NCI-H2029 (cell line): ENCODE measurements at regions not wholly inside any gene's neighbourhood (a gene's known extent, or its start where the extent isn't known, plus 50 kb on each side); places are given as distances from the start of the nearest gene placed in this dataset.

Experiments
- DNase-seq: peaks from one replicate; lab custom pipeline; 2025; lab: John Stamatoyannopoulos, UW

DNA sequence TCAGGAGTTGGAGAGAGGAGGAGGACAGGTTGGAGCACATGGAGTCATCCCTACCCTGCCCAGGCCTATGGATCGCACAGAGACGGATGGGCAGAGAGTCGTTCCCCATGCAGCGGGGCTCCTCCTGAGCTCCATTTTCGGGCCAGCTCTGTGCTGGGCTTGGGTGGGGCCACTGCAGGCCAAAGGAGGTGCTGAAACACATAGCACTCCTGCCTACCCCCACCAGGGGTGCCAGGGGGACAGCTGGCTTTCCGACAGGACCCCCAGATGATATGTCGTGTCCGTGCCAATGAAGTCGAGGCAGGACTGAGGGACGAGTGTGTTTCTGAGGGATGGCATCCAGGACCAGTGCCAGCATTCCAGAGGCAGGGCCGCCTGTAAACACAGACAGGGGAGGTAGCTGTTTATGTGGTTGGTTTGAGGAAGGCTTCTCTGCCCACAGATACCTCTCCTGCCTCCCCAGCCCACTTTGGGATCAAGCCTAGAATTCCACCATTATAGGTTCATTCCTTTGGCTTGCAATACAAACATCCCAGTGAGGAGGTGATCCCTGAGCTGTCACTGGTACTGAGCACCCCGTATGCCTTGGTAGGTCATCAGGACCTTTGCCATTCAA, 116.6 kb downstream of the GLI2 start:
- no peak for DNase-seq

DNA sequence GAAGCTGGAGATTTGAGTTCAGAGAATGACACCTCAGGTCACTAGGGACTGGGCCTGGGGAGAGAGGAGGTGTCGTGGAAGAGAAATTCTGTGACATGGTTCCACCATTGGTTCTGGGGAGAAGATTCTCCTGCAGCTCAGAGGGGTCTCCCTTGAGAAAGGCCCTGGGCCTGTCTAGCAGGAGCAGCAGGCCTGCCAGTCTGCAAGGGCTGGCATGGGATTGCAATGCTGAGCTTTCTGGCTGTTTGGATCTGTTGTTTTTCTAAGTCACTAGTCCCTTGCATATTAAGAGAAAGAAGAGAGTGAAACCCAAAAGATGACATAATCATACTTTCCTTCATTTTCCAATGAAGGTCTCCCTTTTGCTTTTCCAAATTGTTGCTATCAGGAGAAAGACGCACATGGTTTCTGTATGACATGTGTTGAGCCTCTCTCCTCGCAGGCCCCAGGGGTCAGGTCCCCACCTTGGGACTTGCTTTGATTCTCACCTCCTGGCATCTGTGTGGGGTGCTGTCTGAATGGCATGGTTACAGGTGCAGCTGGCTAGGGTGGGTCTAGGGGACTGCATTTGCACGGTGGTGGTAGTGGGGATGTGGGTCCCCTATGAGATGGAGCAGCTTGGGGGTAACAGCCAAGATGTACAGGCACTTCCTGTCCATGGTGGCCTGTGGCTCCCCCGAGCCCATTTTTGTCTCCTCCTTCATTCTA, 117.8 kb downstream of the GLI2 start:
- DNase-seq, result no peak

DNA sequence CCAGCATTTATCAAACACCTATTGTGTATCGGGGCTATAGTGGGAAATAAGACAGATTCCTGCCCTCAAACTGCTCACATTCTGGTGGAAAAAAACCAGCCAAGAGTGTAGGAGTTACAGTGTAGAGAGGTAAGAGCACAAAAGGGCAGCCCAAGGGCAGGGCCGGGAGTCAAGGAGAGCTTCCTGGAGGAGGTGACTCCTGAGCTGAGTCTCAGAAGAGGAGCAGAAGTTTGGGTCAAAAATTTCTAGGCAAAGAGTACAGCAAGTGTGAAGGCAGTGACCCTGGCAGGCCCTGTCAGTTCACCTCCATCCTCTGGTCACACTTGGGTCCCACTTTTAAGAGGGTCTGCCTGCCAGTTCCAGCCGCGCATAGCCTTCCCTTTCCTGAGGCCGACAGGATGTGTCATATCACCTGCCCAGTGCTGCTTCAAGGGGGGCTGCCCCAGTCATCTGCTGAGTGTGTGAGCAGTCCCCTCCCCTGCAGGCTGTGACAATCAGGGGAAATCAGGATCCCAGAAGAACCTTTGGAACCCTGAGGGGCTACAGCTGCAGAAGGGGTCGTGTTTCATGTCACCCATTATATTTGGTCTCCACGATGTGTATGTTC, 118.4 kb downstream of the GLI2 start:
- no peak for DNase-seq

DNA sequence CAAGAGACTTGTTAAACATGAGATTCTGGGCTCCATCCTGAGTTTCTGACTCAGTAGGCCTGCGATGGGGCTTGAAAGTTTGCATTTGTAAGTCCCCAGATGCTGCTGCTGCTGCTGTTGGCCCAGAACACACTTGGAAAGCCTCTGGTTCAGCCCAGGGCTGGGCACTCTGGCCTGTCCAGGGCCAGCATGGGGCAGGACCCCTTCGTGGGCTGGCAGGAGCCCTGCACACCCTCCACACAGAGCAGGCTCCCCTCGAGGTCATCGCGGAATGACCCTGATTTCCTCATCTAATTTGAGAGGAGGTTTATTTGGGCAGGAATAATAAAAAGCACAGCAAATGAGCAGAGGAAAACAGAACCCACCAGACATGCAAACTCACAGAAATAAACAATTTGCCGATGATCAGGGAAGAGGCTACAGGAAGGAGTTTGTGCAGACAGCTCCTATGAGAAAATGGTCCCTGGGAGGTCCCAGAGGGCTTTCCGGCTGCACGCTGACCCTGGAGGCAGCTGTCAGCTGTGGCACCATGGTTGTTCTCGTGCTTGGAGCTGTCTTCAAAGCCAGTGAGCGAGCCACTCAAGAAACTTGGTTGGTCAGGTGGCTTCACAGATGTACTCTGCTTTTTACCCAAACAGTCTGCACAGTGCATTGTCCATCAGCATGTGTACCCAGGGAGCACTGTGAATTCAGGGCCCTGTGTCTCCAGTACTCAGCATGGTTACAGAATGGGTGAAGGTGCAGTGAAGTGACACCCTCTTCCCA, 119.3 kb downstream of the GLI2 start:
- no peak for DNase-seq

DNA sequence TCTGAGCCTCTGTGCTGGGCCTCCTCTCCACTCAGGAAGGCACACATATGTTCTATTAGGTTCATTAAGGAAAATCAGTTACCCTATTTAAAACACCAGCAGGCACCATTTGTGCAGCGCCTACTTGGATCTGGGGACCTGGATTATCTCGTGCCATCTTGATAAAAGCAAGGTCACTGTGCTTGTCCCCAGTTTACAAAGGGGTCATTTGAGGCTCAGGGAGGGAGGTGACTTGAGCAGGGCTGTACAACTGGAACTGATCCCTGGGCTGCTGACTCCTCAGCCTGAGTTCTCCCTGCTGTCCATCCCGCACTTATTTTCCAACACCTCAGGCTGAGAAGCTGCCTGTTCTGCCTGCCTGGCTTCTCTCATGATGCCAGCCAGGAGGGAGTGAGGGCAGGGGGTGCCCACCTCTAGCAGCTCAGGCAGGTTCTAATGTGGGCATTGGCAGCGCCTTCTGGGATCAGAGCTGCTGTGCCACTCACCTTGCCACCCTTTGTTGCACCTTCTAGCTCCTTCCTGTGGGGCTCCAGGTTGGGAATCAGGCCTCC, 120.3 kb downstream of the GLI2 start:
- no peak for DNase-seq

DNA sequence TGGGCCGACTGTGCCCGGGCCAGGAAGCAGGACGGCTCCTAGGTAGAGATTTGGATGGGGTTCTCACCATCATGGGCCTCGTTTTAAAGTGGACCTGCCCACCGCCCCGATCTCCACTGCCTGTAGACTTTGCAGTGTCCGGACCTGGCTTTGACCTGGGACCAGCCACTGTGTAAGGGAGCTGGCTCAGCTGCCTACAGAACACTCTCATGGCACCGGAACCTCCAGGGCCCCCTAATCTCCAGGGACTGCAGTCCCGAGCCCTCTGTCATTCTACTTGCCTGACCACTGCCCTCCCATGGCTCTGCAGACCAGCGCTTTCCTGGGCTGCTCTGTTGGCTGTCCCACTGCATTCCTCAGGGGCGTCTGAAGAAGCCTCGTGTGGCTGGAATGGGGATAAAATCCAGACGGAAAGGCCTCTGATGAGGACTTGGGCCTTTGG, 120.8 kb downstream of the GLI2 start:
- no peak for DNase-seq

DNA sequence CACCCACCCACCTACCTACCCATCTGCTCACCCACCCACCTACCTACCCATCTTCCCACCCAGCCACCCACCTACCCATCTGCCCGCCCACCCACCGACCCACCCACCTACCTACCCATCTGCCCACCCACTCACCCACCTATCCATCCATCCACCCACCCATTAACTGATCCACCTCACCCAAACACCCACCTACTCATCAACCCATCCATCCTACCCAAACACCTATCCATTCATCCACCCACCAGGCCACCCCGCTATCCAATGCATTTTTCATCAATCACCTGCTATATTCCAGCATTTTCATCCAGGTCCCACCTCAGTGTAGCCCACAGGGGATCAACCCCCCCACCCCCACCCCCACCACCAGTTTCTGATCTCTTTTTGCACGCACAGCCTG, 121.8 kb downstream of the GLI2 start:
- no peak for DNase-seq

DNA sequence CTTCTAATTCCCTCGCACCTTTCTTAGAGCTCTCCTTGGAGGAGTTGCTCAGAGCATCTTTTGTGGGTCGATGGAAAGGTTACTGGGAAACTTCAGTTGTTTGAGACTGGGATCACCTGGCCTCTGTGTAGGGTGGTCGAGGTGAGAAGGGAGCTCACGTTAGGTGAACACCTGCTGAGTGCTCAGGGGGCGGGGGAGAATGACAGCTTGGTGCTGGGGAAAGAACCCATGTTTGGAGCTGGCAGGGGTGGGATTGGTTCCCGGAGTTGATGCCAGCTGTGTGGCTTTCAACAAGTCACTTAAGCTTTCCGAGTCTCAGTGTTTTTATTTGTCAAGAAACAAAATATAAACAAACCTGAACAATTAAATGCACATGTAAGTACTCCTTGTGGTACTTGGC, 122.3 kb downstream of the GLI2 start:
- no peak for DNase-seq

DNA sequence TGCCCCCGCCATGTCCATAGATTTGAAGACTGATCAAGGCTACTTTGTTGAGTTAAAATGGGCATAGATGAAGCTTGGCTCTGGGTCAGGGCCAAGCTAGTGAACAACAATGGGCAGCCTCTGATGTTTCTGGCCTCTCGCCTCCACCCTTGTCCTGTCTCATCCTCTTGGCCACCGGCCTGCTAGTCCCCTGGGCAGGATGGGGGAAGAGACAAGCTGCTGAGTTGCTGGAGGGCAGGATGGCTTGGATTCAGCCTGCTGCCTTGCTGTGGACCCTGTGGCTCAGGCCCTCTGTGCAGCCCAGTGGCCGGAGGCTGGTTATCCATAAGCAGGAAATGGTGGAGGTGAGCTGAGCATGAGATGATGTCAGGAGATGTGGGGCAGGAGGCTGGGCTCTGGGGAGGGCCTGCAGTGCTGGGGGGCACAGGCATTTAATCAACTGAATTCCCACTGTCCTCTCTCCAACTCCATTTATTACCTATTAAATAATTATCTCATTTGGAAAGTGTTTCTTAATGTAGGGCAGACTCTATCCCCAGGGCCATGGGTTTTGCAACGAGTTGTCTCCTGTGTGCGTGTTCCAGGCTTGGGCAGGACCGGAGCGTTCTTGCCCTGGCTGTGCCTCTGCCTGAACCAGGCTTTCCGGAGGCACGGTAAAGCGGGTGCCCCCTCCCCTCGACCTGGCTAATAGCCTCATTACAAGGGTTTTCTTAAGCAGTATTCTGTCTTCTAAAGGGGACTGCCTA, 122.9 kb downstream of the GLI2 start:
- DNase-seq, result no peak

DNA sequence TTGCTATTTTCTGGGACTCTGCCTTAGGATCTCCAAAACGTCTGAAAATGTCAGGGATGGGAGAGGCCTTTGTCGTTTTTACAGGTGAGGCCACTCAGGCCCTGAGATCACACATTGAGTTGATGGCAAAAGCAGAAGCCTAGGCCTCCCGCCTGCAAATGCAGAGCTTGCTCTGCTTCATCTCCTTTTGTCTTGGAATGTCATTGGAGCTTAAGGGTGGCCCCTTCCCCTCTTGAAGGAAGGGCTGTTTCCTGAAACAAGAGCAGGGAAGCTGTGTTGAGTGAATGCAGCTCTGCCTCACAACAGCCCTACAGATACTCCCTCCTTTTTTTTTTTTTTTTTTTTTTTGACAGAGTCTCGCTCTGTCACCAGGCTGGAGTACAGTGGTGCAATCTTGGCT, 123.5 kb downstream of the GLI2 start:
- DNase-seq, result no peak

DNA sequence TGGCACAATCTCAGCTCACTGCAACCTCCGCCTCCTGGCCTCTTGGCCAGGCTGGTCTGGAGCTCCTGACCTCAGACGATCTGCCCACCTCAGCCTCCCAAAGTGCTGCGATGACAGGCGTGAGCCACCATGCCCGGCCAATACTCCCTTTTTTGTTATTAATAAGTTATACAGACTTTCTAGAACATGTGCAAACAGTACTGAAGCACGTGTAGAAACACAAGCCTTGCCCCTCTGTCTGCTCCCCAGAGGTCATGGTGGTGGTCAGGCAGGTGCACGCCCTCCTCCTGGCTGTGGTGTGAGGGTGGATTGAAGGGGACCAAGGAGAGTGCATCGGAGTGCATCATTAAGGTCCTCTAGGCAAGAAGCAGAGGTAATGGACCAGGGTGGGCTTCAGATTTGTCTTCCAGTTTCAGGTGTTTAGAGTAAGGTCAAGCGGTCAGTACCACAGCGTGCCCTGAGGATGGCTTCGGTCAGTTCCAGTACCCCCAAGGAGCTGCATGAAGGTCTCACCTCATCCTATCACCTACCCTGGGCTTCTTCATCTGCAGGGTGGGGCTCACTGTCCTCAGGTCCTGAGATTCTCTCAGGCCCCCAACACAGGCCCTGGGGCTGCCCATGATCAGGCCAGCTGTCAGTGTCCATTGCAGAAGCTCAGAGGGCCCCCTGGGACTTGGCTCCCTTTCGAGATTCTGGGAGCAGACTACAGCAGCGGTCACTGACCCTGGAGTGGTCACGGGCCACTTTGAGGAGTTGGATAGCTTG, 124.3 kb downstream of the GLI2 start:
- DNase-seq, result no peak

DNA sequence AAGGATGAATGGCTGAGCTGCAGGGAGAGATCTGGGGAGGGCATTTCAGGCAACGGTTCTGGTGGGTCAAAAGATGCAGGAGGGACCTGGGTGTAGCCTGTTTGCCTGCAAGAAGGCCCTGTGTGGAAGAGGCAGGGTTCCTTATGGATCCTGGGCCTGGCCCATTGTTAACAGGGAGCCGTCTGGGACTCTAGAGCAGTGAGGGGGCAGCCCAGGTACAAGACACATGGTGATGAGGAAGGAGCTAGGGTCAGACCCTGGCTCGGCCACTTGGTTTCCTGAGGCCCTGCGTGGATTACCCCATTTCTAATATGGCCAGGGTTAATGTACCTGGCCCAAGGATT, 124.9 kb downstream of the GLI2 start:
- no peak for DNase-seq

DNA sequence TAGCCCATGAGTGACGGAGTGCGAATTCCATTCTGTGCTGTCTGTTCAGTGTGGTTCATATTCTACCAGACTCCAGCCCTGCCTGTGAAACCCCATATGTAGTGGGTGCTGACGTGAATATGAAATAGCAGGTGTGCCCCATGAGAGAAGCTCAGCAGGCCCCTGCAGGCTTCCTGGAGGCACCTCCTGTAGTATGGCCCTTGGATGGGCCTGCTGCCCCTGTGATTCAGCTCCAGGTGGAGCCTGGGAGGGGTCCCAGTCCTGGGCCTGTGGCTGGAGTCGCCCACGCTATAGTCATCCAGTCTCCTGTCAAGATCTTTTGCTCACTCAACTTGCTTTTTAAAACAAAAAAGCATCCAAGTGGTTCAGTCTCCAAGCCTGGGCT, 125.5 kb downstream of the GLI2 start:
- DNase-seq, result no peak

DNA sequence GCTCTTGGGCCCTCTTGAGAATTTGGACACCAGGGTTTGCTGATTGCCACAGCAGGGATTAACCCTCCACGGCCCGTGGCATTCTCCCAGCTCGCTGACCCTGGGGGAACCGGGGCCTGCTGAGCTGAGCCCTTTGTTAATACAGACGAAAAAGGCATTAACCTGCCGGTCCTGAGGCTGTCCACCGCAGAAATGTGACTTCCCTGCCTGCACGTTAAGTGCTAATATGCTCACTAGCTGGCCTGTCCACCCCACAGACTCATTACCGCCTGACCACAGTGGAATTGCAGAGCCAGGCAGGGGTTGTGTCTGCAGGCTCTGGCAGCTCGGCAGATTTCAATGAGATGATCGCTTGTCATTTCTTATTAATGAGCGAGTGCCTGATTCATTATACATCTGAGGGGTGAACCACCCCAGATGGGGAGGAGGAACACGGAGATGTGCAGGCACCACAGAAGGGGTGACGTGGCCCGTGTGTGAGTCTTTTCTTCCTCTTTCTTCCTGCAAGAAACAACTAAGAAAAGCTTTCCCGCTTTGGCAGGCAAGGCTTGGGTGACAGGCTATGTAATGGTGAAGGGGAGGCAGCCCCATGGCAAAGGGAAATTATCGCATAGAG, 126.0 kb downstream of the GLI2 start:
- DNase-seq, result no peak

DNA sequence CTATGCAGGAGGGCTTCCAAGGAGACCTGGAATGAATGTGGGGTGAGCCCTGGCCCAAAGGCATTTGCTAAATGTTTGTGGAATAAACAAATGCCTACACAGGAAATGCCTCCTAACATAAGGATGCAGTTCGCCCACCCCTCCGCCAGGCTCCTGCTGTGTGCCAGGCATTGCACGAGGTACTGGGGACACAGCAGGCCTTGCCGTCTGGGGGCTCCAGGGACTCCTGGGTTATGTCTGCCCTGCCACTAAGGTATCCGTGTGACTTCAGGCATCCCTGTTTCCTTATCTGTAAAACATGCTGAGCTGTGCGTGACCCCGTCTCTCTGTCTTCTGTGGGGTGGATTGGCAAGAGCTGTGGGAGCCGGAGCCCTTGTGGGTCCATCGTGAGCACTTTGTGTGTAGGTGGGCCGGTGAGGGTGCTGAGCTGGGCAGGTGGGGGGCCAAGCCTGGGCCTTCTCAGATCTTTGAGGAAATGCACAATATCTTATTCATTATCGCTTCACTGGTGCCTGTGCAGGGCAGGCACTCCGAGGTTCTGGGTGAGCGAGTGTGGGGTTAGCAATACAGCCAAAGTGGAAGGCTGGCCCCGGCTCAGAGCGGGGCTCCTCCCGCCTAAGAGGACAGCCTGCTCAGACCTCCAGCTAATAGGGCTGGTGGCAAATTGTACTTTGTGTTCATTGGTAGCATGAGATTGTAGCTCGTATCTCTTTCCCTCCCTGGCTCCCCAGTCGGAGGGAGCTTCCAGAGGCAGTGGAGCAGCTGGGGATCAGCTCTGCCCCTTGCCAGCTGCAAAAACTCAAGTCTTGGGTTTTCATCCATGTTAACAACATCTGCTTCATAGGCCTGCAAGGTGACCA, 126.8 kb downstream of the GLI2 start:
- no peak for DNase-seq

DNA sequence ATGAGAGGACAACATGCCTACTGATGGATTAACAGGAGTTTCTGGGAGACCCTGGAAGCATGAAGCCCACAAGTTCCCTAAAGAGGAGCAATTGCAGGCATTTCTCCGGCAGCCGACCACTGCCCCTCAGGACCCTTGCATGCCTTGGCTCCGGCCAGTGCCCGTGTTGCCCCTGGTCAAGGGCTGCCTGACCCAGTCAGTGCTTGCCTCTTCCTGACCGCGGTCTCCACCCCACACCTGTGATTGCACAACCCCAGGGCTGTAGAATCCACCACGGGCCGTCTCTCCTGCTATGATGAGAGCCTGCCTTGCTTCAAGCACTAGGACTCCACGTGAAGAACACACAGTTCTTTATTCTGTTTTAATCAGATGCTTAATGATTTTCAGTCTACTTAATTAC, 127.5 kb downstream of the GLI2 start:
- no peak for DNase-seq

DNA sequence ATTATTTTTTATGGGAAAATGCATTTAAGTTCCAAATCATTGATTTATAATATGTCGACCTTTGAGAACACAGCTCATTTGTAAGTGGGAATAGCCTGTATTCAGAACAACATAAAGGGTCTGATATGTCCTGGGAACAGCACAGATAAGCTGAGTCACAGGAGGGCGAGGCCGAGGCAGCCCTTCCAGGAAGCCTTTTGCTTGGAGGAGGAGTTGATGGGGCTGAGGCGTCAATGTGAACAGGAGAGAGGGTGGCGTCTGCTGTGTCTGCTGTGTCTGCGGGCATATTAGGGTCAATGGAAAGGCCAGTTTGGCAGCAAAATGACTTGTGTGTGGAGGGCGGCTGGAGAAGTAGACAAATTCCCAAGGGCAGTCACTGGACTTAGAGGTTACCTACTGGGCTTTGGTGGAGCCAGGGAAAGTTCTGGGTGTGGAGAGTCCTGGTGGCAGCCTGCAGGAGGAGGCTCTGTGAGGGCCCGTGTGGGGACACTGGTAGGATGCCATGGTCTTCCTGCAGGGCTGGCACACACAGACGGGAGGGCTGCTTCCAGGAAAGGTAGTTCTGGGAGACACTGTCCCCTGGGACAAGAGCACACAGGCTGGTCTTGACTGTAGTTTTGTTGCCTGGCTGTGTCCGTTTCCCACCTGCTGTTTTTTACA, 128.1 kb downstream of the GLI2 start:
- DNase-seq, result no peak

DNA sequence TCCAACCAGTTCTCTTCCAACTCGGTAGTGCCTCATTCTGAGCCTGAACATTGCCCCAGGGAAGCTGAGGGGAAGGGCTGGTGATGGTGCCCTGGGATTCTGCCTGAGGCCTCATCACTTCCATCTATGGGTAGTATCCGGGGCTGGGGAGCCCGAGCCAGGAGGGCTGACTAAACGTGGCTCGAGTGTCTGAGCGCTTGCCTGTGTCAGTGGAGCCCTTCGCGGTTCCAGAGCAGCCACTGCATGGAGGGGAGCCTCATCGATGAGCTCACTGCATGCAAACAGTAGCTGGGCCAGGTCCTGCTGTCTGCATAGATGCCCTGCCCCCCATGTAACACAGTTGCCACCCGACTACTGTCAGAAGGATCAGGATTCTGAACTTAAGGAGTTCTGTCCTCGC, 129.3 kb downstream of the GLI2 start:
- no peak for DNase-seq

DNA sequence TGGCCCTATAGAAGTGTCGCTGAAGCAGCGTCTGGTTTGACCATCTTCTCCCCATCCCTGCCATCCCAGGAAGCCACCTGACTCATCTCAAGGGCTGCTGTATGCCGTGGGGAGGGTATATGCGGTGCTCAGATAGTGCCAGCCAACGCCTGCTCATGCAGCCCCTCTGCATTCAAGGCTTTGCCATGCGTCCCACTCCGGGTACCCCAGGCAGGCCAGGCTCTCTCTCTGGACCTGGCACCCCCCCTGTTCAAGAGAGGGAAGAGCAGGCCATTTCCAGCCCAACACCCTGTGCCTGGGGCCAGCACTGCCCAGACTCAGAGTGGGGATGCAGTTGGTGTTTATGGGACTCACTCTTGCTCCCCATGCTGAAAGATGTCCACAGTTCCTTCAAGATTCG, 130.0 kb downstream of the GLI2 start:
- DNase-seq, result no peak
